Stomach (tissue), 4 donors: ENCODE measurements at regions not wholly inside any gene's neighbourhood (a gene's known extent, or its start where the extent isn't known, plus 50 kb on each side); places are given as distances from the start of the nearest gene placed in this dataset.

ENCODE experiments used
- EP300 ChIP-seq: sonication (generic); formaldehyde crosslinking; IDR thresholded peaks from one replicate; pipeline ENCODE4 v1.6.1; 2017; ENCODE audit warnings: antibody characterized with exemption
- POLR2AphosphoS5 ChIP-seq, 3 donors: sonication (generic); formaldehyde crosslinking; IDR thresholded peaks; one replicate each; pipeline ENCODE4 v1.6.1; 2016; ENCODE audit warnings: antibody characterized with exemption in 3 of 3
- TF ChIP-seq, protein P1 (sequence below), 7 experiments: fragments of 450-650 bp in 4 of 7; fragments of 200-600 bp in 3 of 7; sonication (generic) in 3 of 7; IDR thresholded peaks; one replicate each; pipeline ENCODE4 v1.5.1; 2016 to 2019; ENCODE audit warnings: antibody characterized with exemption in 7 of 7, control low read depth in 2 of 7, mild to moderate bottlenecking in 1 of 7

DNA sequence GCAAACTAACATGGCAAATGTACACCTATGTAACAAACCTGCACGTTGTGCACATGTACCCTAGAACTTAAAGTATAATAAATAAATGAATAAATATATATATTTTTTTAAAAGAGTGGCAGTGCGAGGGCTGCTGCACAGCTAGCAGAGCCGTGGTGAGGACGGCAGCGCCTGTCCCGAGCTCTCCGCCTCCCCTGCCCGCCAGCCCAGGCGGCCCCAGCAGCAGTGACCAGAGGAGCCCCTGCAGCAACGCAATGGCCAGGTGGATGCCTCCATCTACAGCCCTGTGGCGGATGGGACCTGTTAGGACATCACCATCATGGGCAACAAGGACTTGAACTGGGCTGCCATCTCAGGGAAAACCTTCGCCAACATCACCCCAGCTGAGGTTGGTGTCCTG is 351.9 kb downstream of the FAM72C start:
- TF ChIP-seq POLR2AphosphoS5 (IDR thresholded peaks at IDR 0.05): no peak
- TF ChIP-seq, protein P1, sequence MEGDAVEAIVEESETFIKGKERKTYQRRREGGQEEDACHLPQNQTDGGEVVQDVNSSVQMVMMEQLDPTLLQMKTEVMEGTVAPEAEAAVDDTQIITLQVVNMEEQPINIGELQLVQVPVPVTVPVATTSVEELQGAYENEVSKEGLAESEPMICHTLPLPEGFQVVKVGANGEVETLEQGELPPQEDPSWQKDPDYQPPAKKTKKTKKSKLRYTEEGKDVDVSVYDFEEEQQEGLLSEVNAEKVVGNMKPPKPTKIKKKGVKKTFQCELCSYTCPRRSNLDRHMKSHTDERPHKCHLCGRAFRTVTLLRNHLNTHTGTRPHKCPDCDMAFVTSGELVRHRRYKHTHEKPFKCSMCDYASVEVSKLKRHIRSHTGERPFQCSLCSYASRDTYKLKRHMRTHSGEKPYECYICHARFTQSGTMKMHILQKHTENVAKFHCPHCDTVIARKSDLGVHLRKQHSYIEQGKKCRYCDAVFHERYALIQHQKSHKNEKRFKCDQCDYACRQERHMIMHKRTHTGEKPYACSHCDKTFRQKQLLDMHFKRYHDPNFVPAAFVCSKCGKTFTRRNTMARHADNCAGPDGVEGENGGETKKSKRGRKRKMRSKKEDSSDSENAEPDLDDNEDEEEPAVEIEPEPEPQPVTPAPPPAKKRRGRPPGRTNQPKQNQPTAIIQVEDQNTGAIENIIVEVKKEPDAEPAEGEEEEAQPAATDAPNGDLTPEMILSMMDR (IDR thresholded peaks at IDR 0.05): no peak
- TF ChIP-seq EP300: no peak
